ENCODE measurements at regions not wholly inside any gene's neighbourhood (a gene's known extent, or its start where the extent isn't known, plus 50 kb on each side); places are given as distances from the start of the nearest gene placed in this dataset.
"Not testable (repeated sequence)": the region's sequence is repeated elsewhere in the genome, so short reads cannot be mapped to it uniquely, and the experiment has no call there.

GRCh38 chr10:81664800-81665199 is 210.2 kb upstream of the NRG3 start:
- TF ChIP-seq CTCF, POLR2A (IDR thresholded peaks at IDR 0.05): not testable (repeated sequence)
